Progenitor cell of endocrine pancreas (in vitro differentiated cells): ENCODE measurements at regions not wholly inside any gene's neighbourhood (a gene's known extent, or its start where the extent isn't known, plus 50 kb on each side); places are given as distances from the start of the nearest gene placed in this dataset.

ENCODE experiments used
- DNase-seq: peaks from one replicate; pipeline ENCODE4 v3.0.0; 2021; ENCODE audit warnings: low spot score; ENCODE audit not compliant: unreplicated experiment
- H3K27ac Mint-ChIP-seq: 2 replicates; pipeline ENCODE4 v1.8.0; 2021; ENCODE audit warnings: mild to moderate bottlenecking, moderate library complexity, mixed read lengths
- H3K27me3 Mint-ChIP-seq: 2 replicates; pipeline ENCODE4 v1.8.0; 2021; ENCODE audit warnings: mixed read lengths
- H3K36me3 Mint-ChIP-seq: 2 replicates; pipeline ENCODE4 v1.8.0; 2022; ENCODE audit warnings: mixed read lengths; ENCODE audit not compliant: insufficient read depth
- H3K4me1 Mint-ChIP-seq: 2 replicates; pipeline ENCODE4 v1.8.0; 2021; ENCODE audit warnings: low read depth, mixed read lengths
- H3K4me3 Mint-ChIP-seq: 2 replicates; pipeline ENCODE4 v1.8.0; 2021; ENCODE audit warnings: low read depth, mild to moderate bottlenecking, moderate library complexity, mixed read lengths
- H3K9me3 Mint-ChIP-seq: 2 replicates; pipeline ENCODE4 v1.8.0; 2021; ENCODE audit warnings: low read depth, mixed read lengths
- TF ChIP-seq, protein P1 (sequence below): fragments of 200-600 bp; sonication (generic); IDR thresholded peaks from one replicate; pipeline ENCODE4 v1.5.0; 2021; ENCODE audit warnings: antibody characterized with exemption, mild to moderate bottlenecking; ENCODE audit not compliant: unreplicated experiment

DNA sequence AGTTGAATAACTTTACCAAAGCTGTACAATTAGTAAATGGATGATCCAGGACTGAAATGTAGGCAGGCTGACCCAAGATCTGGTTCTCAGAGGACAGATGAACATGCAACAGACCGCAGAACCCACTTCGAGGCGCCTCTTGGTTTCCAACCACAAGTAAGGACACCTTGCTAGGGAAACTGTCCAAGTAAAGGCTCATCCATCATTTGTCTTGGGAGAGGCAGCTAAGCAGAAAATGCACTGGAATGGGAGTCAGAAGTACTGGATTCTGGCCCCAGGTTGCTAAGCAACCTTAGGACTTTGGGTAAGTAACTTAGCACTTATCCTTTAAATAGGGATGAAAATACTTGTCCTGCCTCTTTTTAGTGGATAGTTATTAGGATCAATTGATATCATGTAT, 366.3 kb upstream of the LRRC3B start:
- Mint-ChIP-seq H3K4me1 (peaks cover 6% of the 10 kb centered on the region), H3K27ac (no peak overlapping the region), H3K4me3 (no peak overlapping the region), H3K9me3 (peaks cover 2% of the 10 kb centered on the region), H3K36me3 (no peaks in the 10 kb centered on the region), H3K27me3 (no peaks in the 10 kb centered on the region)
- TF ChIP-seq, protein P1, sequence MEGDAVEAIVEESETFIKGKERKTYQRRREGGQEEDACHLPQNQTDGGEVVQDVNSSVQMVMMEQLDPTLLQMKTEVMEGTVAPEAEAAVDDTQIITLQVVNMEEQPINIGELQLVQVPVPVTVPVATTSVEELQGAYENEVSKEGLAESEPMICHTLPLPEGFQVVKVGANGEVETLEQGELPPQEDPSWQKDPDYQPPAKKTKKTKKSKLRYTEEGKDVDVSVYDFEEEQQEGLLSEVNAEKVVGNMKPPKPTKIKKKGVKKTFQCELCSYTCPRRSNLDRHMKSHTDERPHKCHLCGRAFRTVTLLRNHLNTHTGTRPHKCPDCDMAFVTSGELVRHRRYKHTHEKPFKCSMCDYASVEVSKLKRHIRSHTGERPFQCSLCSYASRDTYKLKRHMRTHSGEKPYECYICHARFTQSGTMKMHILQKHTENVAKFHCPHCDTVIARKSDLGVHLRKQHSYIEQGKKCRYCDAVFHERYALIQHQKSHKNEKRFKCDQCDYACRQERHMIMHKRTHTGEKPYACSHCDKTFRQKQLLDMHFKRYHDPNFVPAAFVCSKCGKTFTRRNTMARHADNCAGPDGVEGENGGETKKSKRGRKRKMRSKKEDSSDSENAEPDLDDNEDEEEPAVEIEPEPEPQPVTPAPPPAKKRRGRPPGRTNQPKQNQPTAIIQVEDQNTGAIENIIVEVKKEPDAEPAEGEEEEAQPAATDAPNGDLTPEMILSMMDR: no peak
- no peak for DNase-seq

DNA sequence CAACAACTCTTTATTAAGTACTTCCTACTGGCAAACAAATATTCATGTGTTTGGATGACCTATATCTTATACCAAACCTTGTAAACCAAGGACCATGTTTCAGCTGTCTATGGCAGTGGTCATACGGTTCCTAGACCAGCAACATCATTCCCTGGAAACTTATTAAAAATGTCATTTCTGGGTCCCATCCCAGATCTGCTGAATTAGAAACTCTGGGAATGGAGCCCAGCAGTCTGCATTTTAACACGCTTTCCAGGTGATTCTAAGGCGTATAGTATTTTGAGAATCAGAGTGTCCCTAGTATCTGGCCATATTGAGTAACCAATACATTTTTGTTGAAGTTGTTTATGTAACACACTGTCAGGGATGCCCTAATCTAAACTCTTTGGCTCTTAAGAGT, 363.4 kb upstream of the LRRC3B start:
- H3K4me1 Mint-ChIP-seq: peaks cover 6% of the 10 kb centered on the region
- H3K36me3 Mint-ChIP-seq: no peaks in the 10 kb centered on the region
- no peak for DNase-seq
- H3K4me3 Mint-ChIP-seq: no peak overlapping the region
- no peaks in the 10 kb centered on the region for H3K27me3 Mint-ChIP-seq
- peaks cover 2% of the 10 kb centered on the region for H3K9me3 Mint-ChIP-seq
- TF ChIP-seq, protein P1: no peak
- no peak overlapping the region for H3K27ac Mint-ChIP-seq

DNA sequence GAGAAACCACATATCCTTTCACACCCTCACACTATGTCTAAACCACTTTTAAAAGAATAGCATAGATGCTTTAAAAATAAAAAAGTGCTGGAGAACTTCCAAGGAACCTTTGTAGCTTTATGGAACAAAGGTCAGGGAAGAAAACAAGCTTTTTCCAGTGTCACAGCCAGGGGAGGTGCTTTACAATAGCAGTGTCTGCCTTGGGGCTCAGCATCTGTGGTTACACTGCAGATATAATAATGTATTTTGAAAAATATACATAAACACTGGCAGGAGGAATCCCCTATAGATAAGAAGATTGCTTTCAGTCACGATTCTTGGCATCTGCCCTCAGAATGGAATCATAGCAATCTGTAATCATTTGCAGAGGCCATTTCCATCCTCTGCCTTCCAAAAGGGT, 362.4 kb upstream of the LRRC3B start:
- peaks cover 6% of the 10 kb centered on the region for H3K4me1 Mint-ChIP-seq
- no peaks in the 10 kb centered on the region for H3K36me3 Mint-ChIP-seq
- peaks cover 2% of the 10 kb centered on the region for H3K9me3 Mint-ChIP-seq
- TF ChIP-seq, protein P1: no peak
- H3K27ac Mint-ChIP-seq: no peak overlapping the region
- no peak overlapping the region for H3K4me3 Mint-ChIP-seq
- no peaks in the 10 kb centered on the region for H3K27me3 Mint-ChIP-seq
- no peak for DNase-seq

DNA sequence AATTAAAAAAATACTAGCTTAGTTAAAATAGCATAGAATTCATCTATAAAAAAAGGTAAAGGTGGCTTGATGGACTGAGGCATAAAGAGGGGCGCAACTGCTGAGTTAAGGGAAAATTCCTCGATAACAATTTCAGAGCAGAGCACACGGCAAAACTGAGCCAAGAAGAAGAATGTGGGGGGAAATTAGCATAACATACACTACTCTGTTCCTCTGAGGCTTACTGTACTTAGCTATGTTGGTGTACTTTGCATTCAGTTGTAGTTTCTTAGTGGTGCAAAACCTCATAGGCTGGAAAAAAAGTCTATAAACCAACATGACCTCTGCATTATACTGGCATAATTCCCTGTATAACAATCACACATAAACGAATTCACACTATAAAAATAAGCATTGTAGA, 357.9 kb upstream of the LRRC3B start:
- no peak overlapping the region for H3K27ac Mint-ChIP-seq
- H3K4me1 Mint-ChIP-seq: peaks cover 10% of the 10 kb centered on the region
- TF ChIP-seq, protein P1: no peak
- no peaks in the 10 kb centered on the region for H3K9me3 Mint-ChIP-seq
- H3K27me3 Mint-ChIP-seq: no peaks in the 10 kb centered on the region
- no peak for DNase-seq
- H3K4me3 Mint-ChIP-seq: no peak overlapping the region
- H3K36me3 Mint-ChIP-seq: no peaks in the 10 kb centered on the region

DNA sequence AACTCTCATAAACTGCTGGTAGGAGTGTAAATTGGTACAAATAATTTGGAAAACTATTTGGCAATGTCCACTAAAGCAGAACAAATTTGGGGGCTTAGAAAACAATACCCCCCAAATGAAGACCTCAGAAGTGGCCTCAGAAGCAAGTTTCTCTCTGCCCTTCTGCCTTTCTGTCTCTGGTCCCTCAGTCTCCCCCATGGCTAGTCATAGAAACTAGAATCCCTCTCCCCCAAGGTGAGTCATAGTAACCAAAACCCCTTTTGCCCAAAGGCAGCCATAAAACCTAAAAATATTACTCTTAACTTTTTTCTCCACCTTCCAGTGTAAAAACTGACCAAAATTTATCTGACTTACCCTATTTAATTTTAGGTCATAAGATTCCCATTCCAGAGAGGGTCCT, 350.7 kb upstream of the LRRC3B start:
- no peak for DNase-seq
- TF ChIP-seq, protein P1: no peak
- Mint-ChIP-seq H3K4me1 (peaks cover 26% of the 10 kb centered on the region), H3K9me3 (no peaks in the 10 kb centered on the region), H3K27me3 (no peaks in the 10 kb centered on the region), H3K27ac (no peak overlapping the region), H3K36me3 (no peaks in the 10 kb centered on the region), H3K4me3 (no peak overlapping the region)

DNA sequence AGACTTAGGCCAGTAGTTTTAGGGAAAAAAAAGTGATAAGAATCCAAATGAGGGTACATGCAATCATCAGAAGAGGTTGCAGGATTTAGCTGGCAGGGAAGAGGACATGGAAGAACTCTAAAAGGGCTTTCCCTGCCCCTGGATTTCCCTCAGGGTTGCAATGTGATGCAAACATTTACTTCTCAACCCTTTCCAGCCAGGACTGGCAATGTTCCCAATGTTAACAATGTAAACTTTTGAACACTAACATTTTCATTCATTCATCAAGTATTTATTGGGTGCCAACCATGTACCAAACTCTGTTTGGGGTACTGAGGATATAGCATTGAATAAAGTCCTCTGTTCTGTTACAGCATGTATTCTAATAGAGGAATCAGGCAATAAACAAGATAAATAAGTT, 349.4 kb upstream of the LRRC3B start:
- no peak overlapping the region for H3K27ac Mint-ChIP-seq
- DNase-seq: no peak
- no peaks in the 10 kb centered on the region for H3K27me3 Mint-ChIP-seq
- H3K4me3 Mint-ChIP-seq: no peak overlapping the region
- H3K4me1 Mint-ChIP-seq: peaks cover 26% of the 10 kb centered on the region
- H3K36me3 Mint-ChIP-seq: no peaks in the 10 kb centered on the region
- H3K9me3 Mint-ChIP-seq: no peaks in the 10 kb centered on the region
- TF ChIP-seq, protein P1: no peak
